ENCODE measurements at regions not wholly inside any gene's neighbourhood (a gene's known extent, or its start where the extent isn't known, plus 50 kb on each side); places are given as distances from the start of the nearest gene placed in this dataset.

DNA sequence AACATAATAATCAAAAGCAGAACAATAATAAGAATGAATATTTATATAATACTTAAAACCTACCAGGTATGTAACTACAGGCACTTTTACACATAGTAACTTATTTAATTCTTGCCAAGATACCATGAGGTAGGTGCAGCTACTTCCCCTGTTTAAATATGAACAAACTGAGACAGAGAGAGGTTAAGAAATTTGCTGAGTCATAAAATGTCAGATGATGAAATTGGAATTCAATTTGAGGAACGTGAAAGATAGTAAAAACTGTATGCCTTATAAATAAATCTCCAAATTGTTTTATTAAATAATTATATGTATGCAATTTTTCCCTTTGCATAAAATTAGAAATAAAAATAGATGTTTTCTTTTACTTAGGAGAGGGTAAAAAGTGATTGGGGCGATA is 1103.3 kb upstream of the NRXN1 start:
- no peak for DNase-seq (ENCODE audit: low spot score)
- Mint-ChIP-seq H3K27me3 (ENCODE audit: low read depth) (no peaks in the 10 kb centered on the region), H3K9me3 (peaks cover 44% of the 10 kb centered on the region), H3K27ac (no peak overlapping the region), H3K4me1 (ENCODE audit: low read depth) (no peaks in the 10 kb centered on the region), H3K4me3 (no peak overlapping the region), H3K36me3 (ENCODE audit: low read depth) (no peaks in the 10 kb centered on the region)

DNA sequence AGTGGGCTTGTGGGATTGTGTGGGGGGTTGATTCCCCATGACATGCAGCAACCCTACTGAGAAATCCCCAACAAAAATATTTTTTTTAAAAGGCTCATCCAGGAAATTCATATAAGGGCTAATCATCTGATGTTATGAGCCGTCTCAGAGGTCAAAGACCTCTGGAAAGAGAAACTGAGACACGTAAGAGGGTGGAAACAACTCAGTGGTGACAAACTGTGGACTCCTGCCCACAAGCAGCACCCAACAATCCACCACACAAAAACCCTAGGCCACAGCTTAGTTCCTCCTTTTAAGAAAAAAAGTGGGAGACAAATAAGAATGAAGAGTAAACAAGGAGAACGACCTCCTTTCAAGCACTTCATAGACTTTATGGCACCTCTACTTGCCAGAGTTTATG is 1096.1 kb upstream of the NRXN1 start:
- Mint-ChIP-seq H3K4me1 (ENCODE audit: low read depth) (no peaks in the 10 kb centered on the region), H3K9me3 (peaks cover 21% of the 10 kb centered on the region), H3K4me3 (no peak overlapping the region), H3K36me3 (ENCODE audit: low read depth) (no peaks in the 10 kb centered on the region), H3K27ac (no peak overlapping the region), H3K27me3 (ENCODE audit: low read depth) (no peaks in the 10 kb centered on the region)
- DNase-seq (ENCODE audit: low spot score), result no peak

DNA sequence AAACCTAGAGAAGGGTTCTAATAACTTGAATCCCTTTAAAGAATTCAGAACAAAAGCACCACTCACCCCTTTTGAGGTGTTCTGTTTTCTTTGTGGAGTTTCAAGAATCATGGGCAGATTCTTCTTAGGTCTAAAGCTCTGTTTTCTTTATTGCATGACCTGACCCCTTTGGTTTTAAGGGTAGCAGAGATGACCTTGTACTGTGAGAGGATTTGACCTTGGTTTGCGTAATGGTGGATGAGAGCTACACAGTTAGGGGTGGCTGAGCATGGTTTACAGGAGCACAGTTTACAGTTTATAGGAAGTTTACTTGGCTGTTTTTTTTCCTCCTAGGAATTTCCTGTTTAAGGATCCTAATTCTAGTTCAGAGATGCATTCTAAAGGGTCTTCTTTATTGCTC is 1095.6 kb upstream of the NRXN1 start:
- Mint-ChIP-seq H3K27ac (no peak overlapping the region), H3K27me3 (ENCODE audit: low read depth) (no peaks in the 10 kb centered on the region), H3K4me3 (no peak overlapping the region), H3K4me1 (ENCODE audit: low read depth) (no peaks in the 10 kb centered on the region), H3K36me3 (ENCODE audit: low read depth) (no peaks in the 10 kb centered on the region), H3K9me3 (peaks cover 17% of the 10 kb centered on the region)
- no peak for DNase-seq (ENCODE audit: low spot score)

DNA sequence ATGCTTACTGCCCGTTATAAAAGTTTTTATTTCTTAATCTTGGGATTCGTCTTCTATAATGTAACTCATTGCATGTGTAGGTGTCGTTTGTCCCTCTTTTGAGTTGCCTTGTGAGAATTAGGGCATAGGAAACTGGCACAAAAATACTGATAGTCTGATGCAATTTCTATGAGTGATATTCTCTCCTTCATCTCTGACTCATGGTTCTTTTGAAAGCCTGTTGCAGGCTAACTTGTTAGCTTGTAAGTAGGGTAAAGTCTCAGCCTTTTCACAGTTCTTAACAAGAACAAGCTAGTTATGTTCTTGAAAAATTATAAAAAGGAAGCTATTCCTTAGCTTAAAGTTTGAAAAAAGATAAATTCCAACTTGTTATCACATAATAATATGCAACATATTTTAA is 1085.4 kb upstream of the NRXN1 start:
- Mint-ChIP-seq H3K9me3 (peaks cover 16% of the 10 kb centered on the region), H3K27ac (no peak overlapping the region), H3K4me3 (no peak overlapping the region), H3K4me1 (ENCODE audit: low read depth) (no peaks in the 10 kb centered on the region), H3K27me3 (ENCODE audit: low read depth) (no peaks in the 10 kb centered on the region), H3K36me3 (ENCODE audit: low read depth) (no peaks in the 10 kb centered on the region)
- no peak for DNase-seq (ENCODE audit: low spot score)

DNA sequence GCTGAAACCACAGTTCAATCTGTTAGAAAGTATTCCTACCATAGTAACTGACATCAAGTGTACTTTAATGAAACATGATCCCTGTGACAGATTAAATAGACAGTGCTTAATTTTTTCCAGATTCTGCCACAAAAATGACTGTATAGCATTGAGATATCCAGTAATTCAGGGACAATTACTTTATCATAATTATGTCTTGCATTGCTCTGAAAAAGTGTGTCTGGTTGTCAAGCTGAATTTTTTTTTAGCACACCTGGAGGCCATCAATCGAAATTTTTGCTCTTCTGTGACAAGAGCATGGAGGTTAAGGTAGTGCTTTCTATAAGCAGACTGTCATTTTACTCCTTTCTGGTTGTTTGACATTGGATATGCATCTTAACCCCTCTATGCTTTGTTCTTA is 1083.8 kb upstream of the NRXN1 start:
- no peaks in the 10 kb centered on the region for H3K36me3 Mint-ChIP-seq (ENCODE audit: low read depth)
- peaks cover 21% of the 10 kb centered on the region for H3K9me3 Mint-ChIP-seq
- no peaks in the 10 kb centered on the region for H3K4me1 Mint-ChIP-seq (ENCODE audit: low read depth)
- no peak for DNase-seq (ENCODE audit: low spot score)
- no peak overlapping the region for H3K27ac Mint-ChIP-seq
- no peaks in the 10 kb centered on the region for H3K27me3 Mint-ChIP-seq (ENCODE audit: low read depth)
- no peak overlapping the region for H3K4me3 Mint-ChIP-seq

DNA sequence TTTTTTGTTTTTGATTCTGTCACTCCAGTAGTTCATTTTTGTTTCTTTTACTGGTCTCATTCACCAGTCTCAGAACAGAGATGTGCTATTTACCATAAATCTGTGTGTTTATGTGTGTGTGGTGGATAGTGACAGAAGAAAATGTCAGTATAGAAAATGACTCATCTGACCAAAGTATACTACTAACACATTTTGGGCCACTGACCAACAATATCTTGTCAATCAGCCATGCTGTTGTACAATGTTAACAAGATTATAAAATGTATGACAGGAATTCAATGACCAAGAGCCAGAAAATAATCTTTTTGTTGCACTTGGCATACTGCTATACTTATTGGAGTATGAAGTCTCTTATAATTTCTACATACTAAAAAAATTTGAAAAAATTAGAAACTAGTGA is 1081.4 kb upstream of the NRXN1 start:
- Mint-ChIP-seq H3K4me3 (no peak overlapping the region), H3K27ac (no peak overlapping the region), H3K4me1 (ENCODE audit: low read depth) (no peaks in the 10 kb centered on the region), H3K27me3 (ENCODE audit: low read depth) (no peaks in the 10 kb centered on the region), H3K9me3 (peaks cover 16% of the 10 kb centered on the region), H3K36me3 (ENCODE audit: low read depth) (no peaks in the 10 kb centered on the region)
- no peak for DNase-seq (ENCODE audit: low spot score)

DNA sequence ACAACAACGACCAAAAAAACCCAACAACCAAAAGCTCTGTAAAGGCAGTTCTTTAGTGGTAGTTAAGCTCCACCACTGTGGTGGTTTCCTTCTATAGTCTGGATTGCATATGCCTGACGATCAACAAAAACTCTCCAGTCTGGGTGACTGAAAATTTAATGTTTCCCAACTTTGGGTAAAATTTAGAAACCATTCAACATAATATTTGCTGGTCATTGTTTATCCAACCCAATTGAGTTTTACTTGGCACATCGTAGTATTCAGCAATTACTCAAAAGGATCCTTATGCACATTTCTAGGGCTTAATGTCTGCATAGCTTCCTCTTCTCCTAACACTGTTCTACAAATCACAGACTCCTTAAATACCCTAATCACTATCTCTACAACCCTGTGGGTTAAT is 1080.2 kb upstream of the NRXN1 start:
- no peaks in the 10 kb centered on the region for H3K4me1 Mint-ChIP-seq (ENCODE audit: low read depth)
- no peaks in the 10 kb centered on the region for H3K27me3 Mint-ChIP-seq (ENCODE audit: low read depth)
- no peak overlapping the region for H3K4me3 Mint-ChIP-seq
- H3K36me3 Mint-ChIP-seq (ENCODE audit: low read depth), result no peaks in the 10 kb centered on the region
- DNase-seq (ENCODE audit: low spot score), result no peak
- no peak overlapping the region for H3K27ac Mint-ChIP-seq
- H3K9me3 Mint-ChIP-seq, result peaks cover 23% of the 10 kb centered on the region

DNA sequence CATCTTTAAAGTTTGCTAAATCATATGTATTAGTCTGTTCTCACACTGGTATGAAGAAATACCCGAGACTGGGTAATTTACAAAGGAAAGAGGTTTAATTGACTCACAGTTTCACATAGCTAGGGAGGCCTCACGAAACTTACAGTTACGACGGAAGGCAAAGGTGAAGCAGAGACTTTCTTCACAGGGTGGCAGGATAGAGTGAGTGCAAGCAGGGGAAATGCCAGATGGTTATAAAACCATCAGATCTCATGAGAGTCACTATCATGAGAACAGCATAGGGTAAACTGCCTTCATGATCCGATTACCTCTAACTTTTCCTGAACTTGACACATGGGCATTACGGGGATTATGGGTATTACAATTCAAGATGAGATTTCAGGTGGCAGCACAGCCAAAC is 1075.2 kb upstream of the NRXN1 start:
- H3K4me3 Mint-ChIP-seq, result no peak overlapping the region
- H3K9me3 Mint-ChIP-seq, result peaks cover 22% of the 10 kb centered on the region
- no peaks in the 10 kb centered on the region for H3K4me1 Mint-ChIP-seq (ENCODE audit: low read depth)
- no peaks in the 10 kb centered on the region for H3K27me3 Mint-ChIP-seq (ENCODE audit: low read depth)
- no peak overlapping the region for H3K27ac Mint-ChIP-seq
- no peak for DNase-seq (ENCODE audit: low spot score)
- H3K36me3 Mint-ChIP-seq (ENCODE audit: low read depth), result no peaks in the 10 kb centered on the region

- peaks cover 35% of the 10 kb centered on the region for H3K9me3 Mint-ChIP-seq
These were observed 1065.1 kb upstream of the NRXN1 start for GRCh38 chr2:52097071-52097470.

GRCh38 chr2:52084759-52085158 is 1052.8 kb upstream of the NRXN1 start:
- H3K36me3 Mint-ChIP-seq (ENCODE audit: low read depth), result no peaks in the 10 kb centered on the region
- H3K27ac Mint-ChIP-seq, result no peak overlapping the region
- DNase-seq (ENCODE audit: low spot score), result no peak
- H3K4me3 Mint-ChIP-seq, result no peak overlapping the region
- H3K27me3 Mint-ChIP-seq (ENCODE audit: low read depth), result no peaks in the 10 kb centered on the region
- no peaks in the 10 kb centered on the region for H3K4me1 Mint-ChIP-seq (ENCODE audit: low read depth)
- peaks cover 18% of the 10 kb centered on the region for H3K9me3 Mint-ChIP-seq

More at GRCh38 chr2:52097071-52097470, 1065.1 kb upstream of the NRXN1 start:
- H3K4me3 Mint-ChIP-seq, result no peak overlapping the region
- H3K27me3 Mint-ChIP-seq (ENCODE audit: low read depth), result no peaks in the 10 kb centered on the region
- no peak overlapping the region for H3K27ac Mint-ChIP-seq
- DNase-seq (ENCODE audit: low spot score), result no peak
- no peaks in the 10 kb centered on the region for H3K36me3 Mint-ChIP-seq (ENCODE audit: low read depth)
- H3K4me1 Mint-ChIP-seq (ENCODE audit: low read depth), result no peaks in the 10 kb centered on the region

DNA sequence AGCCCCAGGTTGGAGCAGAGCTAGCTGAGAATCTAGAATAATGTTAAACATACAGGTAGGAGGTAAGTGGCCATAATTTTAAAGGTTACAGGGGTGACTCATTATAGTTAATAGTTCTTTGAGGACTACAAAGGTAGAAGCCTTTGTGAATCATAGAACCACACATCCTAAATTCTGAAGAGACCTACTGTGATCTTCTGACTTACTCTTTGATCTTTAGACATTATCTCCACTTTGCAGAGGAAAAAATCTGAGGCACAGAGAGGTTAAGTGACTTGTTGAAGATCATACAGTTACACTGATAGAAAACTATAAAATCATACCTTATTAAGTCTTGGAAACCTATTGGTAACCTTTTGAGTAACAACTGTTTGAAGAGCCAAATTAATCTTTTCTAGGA is 1051.3 kb upstream of the NRXN1 start:
- no peak for DNase-seq (ENCODE audit: low spot score)
- no peak overlapping the region for H3K27ac Mint-ChIP-seq
- H3K9me3 Mint-ChIP-seq, result peaks cover 22% of the 10 kb centered on the region
- H3K36me3 Mint-ChIP-seq (ENCODE audit: low read depth), result no peaks in the 10 kb centered on the region
- H3K27me3 Mint-ChIP-seq (ENCODE audit: low read depth), result no peaks in the 10 kb centered on the region
- no peak overlapping the region for H3K4me3 Mint-ChIP-seq
- no peaks in the 10 kb centered on the region for H3K4me1 Mint-ChIP-seq (ENCODE audit: low read depth)

GRCh38 chr2:52082646-52083045 is 1050.7 kb upstream of the NRXN1 start:
- H3K27ac Mint-ChIP-seq, result no peak overlapping the region
- DNase-seq (ENCODE audit: low spot score), result no peak
- peaks cover 22% of the 10 kb centered on the region for H3K9me3 Mint-ChIP-seq
- no peaks in the 10 kb centered on the region for H3K36me3 Mint-ChIP-seq (ENCODE audit: low read depth)
- H3K4me1 Mint-ChIP-seq (ENCODE audit: low read depth), result no peaks in the 10 kb centered on the region
- no peaks in the 10 kb centered on the region for H3K27me3 Mint-ChIP-seq (ENCODE audit: low read depth)
- H3K4me3 Mint-ChIP-seq, result no peak overlapping the region

GRCh38 chr2:52079602-52080001 is 1047.7 kb upstream of the NRXN1 start:
- no peaks in the 10 kb centered on the region for H3K36me3 Mint-ChIP-seq (ENCODE audit: low read depth)
- no peaks in the 10 kb centered on the region for H3K4me1 Mint-ChIP-seq (ENCODE audit: low read depth)
- peaks cover 22% of the 10 kb centered on the region for H3K9me3 Mint-ChIP-seq
- H3K27ac Mint-ChIP-seq, result no peak overlapping the region
- no peaks in the 10 kb centered on the region for H3K27me3 Mint-ChIP-seq (ENCODE audit: low read depth)
- no peak for DNase-seq (ENCODE audit: low spot score)
- H3K4me3 Mint-ChIP-seq, result no peak overlapping the region

- Mint-ChIP-seq H3K36me3 (ENCODE audit: low read depth) (no peaks in the 10 kb centered on the region), H3K9me3 (peaks cover 22% of the 10 kb centered on the region), H3K4me1 (ENCODE audit: low read depth) (no peaks in the 10 kb centered on the region), H3K27me3 (ENCODE audit: low read depth) (no peaks in the 10 kb centered on the region), H3K4me3 (no peak overlapping the region), H3K27ac (no peak overlapping the region)
- no peak for DNase-seq (ENCODE audit: low spot score)
These were observed 1045.2 kb upstream of the NRXN1 start for GRCh38 chr2:52077159-52077558.

DNA sequence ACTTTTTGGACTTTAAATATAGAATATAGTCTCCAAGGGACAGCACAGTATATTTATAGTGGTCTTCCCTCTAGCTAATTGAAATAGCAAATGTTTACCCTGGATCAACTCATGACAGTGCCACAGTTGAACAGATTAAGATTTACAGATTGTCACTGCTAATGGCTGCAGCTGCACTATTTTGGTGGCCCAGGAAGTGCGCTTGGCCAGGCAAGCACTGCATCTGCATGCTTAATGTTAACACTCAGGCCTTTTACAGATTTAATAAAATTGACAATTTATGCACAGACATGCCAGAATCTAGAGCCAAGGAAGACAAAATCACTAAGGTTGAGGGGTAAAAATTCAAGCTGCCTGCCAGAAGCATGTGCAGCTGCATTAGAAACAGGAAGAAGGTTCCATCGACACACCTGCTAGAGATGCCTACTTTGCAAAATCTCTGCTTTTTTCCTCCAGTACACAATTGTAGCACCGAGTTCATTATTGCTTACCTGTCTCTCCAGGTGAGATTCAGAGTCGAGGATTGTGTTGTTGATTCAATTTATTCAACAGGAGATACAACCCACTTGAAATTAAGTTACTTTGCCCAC is 1042.3 kb upstream of the NRXN1 start:
- H3K9me3 Mint-ChIP-seq, result peaks cover 18% of the 10 kb centered on the region
- H3K4me1 Mint-ChIP-seq (ENCODE audit: low read depth), result no peaks in the 10 kb centered on the region
- H3K27me3 Mint-ChIP-seq (ENCODE audit: low read depth), result no peaks in the 10 kb centered on the region
- no peak overlapping the region for H3K4me3 Mint-ChIP-seq
- H3K36me3 Mint-ChIP-seq (ENCODE audit: low read depth), result no peaks in the 10 kb centered on the region
- H3K27ac Mint-ChIP-seq, result no peak overlapping the region
- no peak for DNase-seq (ENCODE audit: low spot score)
